ENCODE measurements at regions not wholly inside any gene's neighbourhood (a gene's known extent, or its start where the extent isn't known, plus 50 kb on each side); places are given as distances from the start of the nearest gene placed in this dataset.
"Not testable (repeated sequence)": the region's sequence is repeated elsewhere in the genome, so short reads cannot be mapped to it uniquely, and the experiment has no call there.

DNA sequence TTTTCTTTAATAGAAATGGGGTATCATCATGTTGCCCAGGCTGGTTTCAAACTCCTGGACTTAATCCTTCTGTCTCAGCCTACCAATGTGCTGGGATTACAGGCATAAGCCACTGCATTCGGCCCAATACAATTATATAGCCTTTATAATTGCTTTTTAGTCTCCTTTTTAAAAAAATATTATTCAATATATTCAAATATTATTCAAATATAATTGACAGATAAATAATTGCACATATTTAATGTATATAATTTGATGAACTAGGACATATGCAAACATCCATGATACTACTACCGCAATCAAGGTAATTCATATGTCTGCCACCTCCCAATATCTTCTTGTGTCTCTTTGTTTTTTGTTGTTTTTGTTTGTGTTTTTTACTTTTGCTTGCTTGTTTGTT is 894.2 kb upstream of the PTPRD start:
- no peak for DNase-seq (ENCODE audit: low read depth)

GRCh38 chr9:11537566-11537965 is 924.8 kb upstream of the PTPRD start:
- no peak for DNase-seq (ENCODE audit: low read depth)

DNA sequence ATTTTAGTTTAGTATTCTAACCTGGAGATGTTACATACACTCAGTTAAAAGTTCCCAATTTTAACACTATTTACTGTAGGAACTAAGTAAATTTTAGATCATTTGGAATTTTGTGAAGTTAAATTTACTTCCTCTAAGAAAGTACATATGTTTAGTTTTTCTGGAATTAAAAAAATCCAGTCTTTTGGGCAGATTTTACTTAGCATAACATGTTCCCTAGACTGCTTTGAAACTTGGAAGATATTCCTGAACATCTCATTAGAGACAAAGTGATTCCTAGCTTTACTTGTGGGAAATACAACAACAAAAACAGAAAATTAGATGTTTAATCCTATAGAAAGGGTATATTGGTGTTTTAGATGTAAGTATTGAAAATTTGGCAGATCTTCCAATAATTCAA is 930.0 kb upstream of the PTPRD start:
- no peak for DNase-seq (ENCODE audit: low read depth)

- DNase-seq (ENCODE audit: low read depth), result no peak
Observed at GRCh38 chr9:11546231-11546630, 933.4 kb upstream of the PTPRD start.

GRCh38 chr9:11549311-11549794 is 936.6 kb upstream of the PTPRD start:
- no peak for DNase-seq (ENCODE audit: low read depth)

- no peak for DNase-seq (ENCODE audit: low read depth)
Observed at GRCh38 chr9:11551106-11551505, 938.3 kb upstream of the PTPRD start.

- no peak for DNase-seq (ENCODE audit: low read depth)
Observed at GRCh38 chr9:11558043-11558442, 945.2 kb upstream of the PTPRD start.

DNA sequence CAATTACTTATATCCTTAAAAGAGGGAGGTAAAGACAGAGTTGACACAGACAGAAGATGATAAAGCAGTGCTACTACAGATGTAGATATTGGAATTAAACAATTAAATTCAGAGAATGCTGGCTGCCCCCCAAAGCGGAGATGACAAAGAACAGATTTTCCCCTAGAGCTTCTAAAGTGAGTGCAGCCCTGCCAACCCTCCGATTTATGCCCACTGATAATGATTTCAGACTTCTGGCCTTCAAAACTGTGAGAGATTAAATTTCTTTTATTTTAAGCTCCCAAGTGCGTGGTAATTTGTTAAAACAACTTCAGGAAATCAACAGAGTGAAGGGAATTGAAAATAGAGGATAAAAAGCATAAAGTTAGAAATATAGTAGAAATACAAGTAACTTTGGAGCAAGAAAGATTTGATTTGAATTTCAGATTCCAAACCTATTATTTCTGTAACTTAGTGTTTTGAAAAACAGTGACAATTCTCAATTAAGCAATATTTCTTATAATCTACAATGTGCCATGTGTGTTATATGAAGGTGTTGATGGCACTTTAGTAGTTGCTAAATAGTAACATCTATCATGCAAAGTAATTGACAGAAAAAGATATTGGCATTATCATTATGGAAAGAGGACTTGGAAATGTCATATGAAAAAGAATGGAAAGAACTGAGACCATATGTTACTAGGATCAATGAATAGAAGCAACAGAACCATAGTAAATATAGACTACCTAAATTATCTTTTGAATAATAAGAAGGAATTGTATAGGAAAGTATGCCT is 946.4 kb upstream of the PTPRD start:
- no peak for DNase-seq (ENCODE audit: low read depth)

- DNase-seq (ENCODE audit: low read depth), result no peak
Observed at GRCh38 chr9:11577522-11577921, 964.7 kb upstream of the PTPRD start.

GRCh38 chr9:11595756-11596155 is 983.0 kb upstream of the PTPRD start:
- peak; percentile 22 for DNase-seq (ENCODE audit: low read depth)

- DNase-seq (ENCODE audit: low read depth), result no peak
Observed at GRCh38 chr9:11618241-11618805, 1005.5 kb upstream of the PTPRD start.

GRCh38 chr9:11632691-11633090 is 1019.9 kb upstream of the PTPRD start:
- no peak for DNase-seq (ENCODE audit: low read depth)

DNA sequence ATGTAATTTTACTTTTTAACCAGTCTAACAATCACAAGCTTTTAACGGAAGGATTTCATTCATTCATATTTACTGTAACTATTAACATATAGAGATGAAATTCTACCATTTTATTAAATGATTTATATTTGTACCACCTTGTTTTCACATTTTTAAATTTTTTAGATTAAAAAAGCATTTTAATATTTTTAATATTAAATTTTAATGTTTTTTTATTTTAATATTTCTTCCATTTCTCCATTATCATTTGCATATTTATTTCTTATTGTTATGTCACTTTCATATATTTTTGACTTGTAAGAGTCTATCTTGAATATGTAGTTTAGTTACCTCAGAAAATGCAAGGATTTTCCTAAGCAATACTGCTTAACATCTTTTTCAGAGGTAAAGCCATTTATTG is 1034.0 kb upstream of the PTPRD start:
- DNase-seq (ENCODE audit: low read depth), result no peak

DNA sequence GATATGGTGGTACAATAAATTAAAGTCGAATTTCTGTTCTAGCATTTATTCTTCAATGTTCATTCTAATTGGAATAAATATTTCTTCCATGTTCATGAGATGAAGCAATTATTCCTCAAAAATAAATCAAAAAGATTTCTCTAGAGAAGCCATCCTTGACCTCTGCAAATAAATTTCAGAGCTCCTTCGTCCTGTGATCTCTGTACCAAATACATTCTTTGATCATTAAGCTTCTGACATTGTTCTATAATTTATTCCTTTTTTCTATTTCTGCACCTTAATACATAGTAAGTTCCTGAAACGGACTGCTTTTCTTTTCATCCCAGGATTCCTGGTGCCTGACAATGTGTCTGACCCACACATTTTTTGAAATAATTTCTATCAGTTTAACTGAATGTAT is 1039.3 kb upstream of the TYRP1 start:
- DNase-seq (ENCODE audit: low read depth), result no peak

DNA sequence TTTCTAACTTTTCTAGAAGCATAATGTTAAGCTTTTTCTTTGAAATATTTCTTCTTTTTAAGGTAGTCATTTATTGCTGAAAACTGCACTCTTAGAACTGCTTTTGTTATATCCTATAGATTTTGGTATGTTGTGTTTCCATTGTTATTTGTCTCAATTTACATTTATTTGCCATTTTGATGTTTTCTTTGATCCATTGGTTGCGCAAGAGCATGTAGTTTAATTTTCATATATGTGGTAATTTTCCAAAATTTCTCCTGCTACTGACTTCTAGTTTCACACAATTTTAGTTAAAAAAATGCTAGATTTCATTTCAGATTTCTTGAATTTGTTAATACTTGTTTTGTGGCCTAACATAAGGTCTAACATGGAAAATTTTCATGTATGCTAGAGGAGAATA is 1029.3 kb upstream of the TYRP1 start:
- no peak for DNase-seq (ENCODE audit: low read depth)

DNA sequence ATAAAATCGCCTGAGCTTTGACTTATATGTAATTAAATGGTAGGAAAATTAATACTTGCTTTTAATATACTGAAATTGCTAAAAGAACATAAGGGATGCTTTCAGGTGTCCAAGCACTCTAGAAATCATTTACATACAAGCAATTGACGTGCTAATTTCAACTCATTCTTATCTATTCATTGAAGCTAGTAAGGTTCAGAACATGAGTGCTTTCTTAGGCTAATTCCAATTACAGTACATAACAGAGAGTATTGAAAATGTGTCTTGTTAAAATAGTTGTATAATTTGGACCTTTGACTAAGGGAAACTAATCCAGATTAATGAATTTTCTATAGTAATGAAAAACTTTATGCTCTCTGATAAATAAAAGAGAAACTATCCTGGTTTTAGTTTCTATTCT is 1016.4 kb upstream of the TYRP1 start:
- DNase-seq (ENCODE audit: low read depth), result no peak

- no peak for DNase-seq (ENCODE audit: low read depth)
Observed at GRCh38 chr9:11686733-11687132, 1006.5 kb upstream of the TYRP1 start.

- DNase-seq (ENCODE audit: low read depth), result no peak
Observed at GRCh38 chr9:11697126-11697525, 996.1 kb upstream of the TYRP1 start.

- DNase-seq (ENCODE audit: low read depth), result no peak
Observed at GRCh38 chr9:11701706-11702105, 991.5 kb upstream of the TYRP1 start.

GRCh38 chr9:11702548-11702947 is 990.6 kb upstream of the TYRP1 start:
- DNase-seq (ENCODE audit: low read depth), result no peak

DNA sequence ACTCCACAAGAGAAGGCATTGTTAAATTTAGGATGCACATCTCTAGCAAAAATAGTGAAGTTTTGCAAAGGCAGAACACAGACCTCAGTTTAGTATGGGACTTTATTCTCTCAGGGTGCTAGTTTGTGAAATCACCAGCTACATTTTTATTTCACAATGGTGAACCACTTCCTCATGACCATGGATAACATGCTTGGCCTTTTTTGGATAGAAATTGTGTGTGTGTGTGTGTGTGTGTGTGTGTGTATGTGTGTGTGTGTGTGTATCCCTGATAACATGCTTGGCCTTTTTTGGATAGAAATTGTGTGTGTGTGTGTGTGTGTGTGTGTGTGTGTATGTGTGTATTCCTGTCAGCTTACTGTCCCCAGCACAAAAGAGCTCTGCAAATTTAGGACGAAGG is 989.0 kb upstream of the TYRP1 start:
- not testable (repeated sequence) for DNase-seq (ENCODE audit: low read depth)

- DNase-seq (ENCODE audit: low read depth), result no peak
Observed at GRCh38 chr9:11708899-11709298, 984.3 kb upstream of the TYRP1 start.

GRCh38 chr9:11709567-11709966 is 983.6 kb upstream of the TYRP1 start:
- no peak for DNase-seq (ENCODE audit: low read depth)

- DNase-seq (ENCODE audit: low read depth), result no peak
Observed at GRCh38 chr9:11713077-11713476, 980.1 kb upstream of the TYRP1 start.

All from forelimb muscle (tissue), 1 donor.